ENCODE measurements at regions not wholly inside any gene's neighbourhood (a gene's known extent, or its start where the extent isn't known, plus 50 kb on each side); places are given as distances from the start of the nearest gene placed in this dataset.

GRCh38 chr6:43843669-43844171 lies 73.7 kb downstream of the VEGFA start:
- TF ChIP-seq FOSL1 (IDR thresholded peaks at IDR 0.05; ENCODE audit: low read depth), result no peak
- TF ChIP-seq, protein P1, sequence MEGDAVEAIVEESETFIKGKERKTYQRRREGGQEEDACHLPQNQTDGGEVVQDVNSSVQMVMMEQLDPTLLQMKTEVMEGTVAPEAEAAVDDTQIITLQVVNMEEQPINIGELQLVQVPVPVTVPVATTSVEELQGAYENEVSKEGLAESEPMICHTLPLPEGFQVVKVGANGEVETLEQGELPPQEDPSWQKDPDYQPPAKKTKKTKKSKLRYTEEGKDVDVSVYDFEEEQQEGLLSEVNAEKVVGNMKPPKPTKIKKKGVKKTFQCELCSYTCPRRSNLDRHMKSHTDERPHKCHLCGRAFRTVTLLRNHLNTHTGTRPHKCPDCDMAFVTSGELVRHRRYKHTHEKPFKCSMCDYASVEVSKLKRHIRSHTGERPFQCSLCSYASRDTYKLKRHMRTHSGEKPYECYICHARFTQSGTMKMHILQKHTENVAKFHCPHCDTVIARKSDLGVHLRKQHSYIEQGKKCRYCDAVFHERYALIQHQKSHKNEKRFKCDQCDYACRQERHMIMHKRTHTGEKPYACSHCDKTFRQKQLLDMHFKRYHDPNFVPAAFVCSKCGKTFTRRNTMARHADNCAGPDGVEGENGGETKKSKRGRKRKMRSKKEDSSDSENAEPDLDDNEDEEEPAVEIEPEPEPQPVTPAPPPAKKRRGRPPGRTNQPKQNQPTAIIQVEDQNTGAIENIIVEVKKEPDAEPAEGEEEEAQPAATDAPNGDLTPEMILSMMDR (IDR thresholded peaks at IDR 0.05 in 2 of 3, conservative IDR thresholded peaks at IDR 0.05 in 1 of 3; ENCODE audit: borderline replicate concordance in 1 of 3, insufficient read depth in 1 of 3, low read depth in 2 of 3, low read length in 2 of 3), result no peak
- no peak for TF ChIP-seq ZNF274 (IDR thresholded peaks at IDR 0.05; ENCODE audit: low read depth, low read length)
- no peak for TF ChIP-seq POLR2A (IDR thresholded peaks at IDR 0.05; ENCODE audit: borderline replicate concordance, extremely low read depth, insufficient read depth, insufficient read length)
- TF ChIP-seq, protein P2, sequence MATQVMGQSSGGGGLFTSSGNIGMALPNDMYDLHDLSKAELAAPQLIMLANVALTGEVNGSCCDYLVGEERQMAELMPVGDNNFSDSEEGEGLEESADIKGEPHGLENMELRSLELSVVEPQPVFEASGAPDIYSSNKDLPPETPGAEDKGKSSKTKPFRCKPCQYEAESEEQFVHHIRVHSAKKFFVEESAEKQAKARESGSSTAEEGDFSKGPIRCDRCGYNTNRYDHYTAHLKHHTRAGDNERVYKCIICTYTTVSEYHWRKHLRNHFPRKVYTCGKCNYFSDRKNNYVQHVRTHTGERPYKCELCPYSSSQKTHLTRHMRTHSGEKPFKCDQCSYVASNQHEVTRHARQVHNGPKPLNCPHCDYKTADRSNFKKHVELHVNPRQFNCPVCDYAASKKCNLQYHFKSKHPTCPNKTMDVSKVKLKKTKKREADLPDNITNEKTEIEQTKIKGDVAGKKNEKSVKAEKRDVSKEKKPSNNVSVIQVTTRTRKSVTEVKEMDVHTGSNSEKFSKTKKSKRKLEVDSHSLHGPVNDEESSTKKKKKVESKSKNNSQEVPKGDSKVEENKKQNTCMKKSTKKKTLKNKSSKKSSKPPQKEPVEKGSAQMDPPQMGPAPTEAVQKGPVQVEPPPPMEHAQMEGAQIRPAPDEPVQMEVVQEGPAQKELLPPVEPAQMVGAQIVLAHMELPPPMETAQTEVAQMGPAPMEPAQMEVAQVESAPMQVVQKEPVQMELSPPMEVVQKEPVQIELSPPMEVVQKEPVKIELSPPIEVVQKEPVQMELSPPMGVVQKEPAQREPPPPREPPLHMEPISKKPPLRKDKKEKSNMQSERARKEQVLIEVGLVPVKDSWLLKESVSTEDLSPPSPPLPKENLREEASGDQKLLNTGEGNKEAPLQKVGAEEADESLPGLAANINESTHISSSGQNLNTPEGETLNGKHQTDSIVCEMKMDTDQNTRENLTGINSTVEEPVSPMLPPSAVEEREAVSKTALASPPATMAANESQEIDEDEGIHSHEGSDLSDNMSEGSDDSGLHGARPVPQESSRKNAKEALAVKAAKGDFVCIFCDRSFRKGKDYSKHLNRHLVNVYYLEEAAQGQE (IDR thresholded peaks at IDR 0.05; ENCODE audit: low read depth), result no peak
- TF ChIP-seq ATF3 (IDR thresholded peaks at IDR 0.05), result no peak
- TF ChIP-seq RAD21 (IDR thresholded peaks at IDR 0.05; ENCODE audit: low read depth), result no peak
- no peak for TF ChIP-seq SRF (IDR thresholded peaks at IDR 0.05; ENCODE audit: low read depth)
- TF ChIP-seq CEBPB (IDR thresholded peaks at IDR 0.05; ENCODE audit: low read depth), result no peak

All from HCT116 (cell line).